Testis (tissue), 2 donors: ENCODE measurements at regions not wholly inside any gene's neighbourhood (a gene's known extent, or its start where the extent isn't known, plus 50 kb on each side); places are given as distances from the start of the nearest gene placed in this dataset.

Experiments used
- DNase-seq: peaks from one replicate; pipeline ENCODE4 v3.0.0-alpha.2; 2019
- H3K27ac ChIP-seq, 2 donors: fragments of 200-600 bp; sonication (generic); one replicate each; pipeline ENCODE4 v1.5.1; 2019
- H3K27me3 ChIP-seq: fragments of 200-600 bp; sonication (generic); one replicate; pipeline ENCODE4 v1.5.1; 2019
- H3K36me3 ChIP-seq: fragments of 200-600 bp; sonication (generic); one replicate; pipeline ENCODE4 v1.5.1; 2017; ENCODE audit warnings: low read depth; ENCODE audit errors: missing control alignments
- H3K4me1 ChIP-seq: fragments of 200-600 bp; sonication (generic); one replicate; pipeline ENCODE4 v1.5.1; 2019
- H3K4me3 ChIP-seq, 2 donors: fragments of 200-600 bp; sonication (generic); one replicate each; pipeline ENCODE4 v1.5.1; 2017 to 2019
- H3K9me3 ChIP-seq: fragments of 200-600 bp; sonication (generic); one replicate; pipeline ENCODE4 v1.5.1; 2017
- POLR2A ChIP-seq: fragments of 450-650 bp; IDR thresholded peaks from one replicate; pipeline ENCODE4 v1.6.1; 2017; ENCODE audit warnings: antibody characterized with exemption, mild to moderate bottlenecking, moderate library complexity
- WGBS, 2 donors: methylation state at CpG; one replicate each; pipeline ENCODE4 v1.1.5; 2018; 5-methylcytosine and 5-hydroxymethylcytosine counted together
- intact Hi-C: fragments of 100-400 bp; cut with DNase I; formaldehyde crosslinking; loops from one replicate; pipeline ENCODE4 v1.15.1; 2023; ENCODE audit warnings: low total_unique reads
- TF ChIP-seq, protein P1 (sequence below), 3 experiments: fragments of 450-650 bp in 2 of 3; fragments of 200-600 bp in 1 of 3; sonication (generic) in 1 of 3; IDR thresholded peaks; one replicate each; pipeline ENCODE4 v1.5.1; 2016 to 2019; ENCODE audit warnings: antibody characterized with exemption in 3 of 3, mild to moderate bottlenecking in 2 of 3, moderate library complexity in 1 of 3

- no peaks in the 10 kb centered on the region for H3K36me3 ChIP-seq
Measured at GRCh38 chr15:69895202-69895601, 202.5 kb downstream of the TLE3 start.

DNA sequence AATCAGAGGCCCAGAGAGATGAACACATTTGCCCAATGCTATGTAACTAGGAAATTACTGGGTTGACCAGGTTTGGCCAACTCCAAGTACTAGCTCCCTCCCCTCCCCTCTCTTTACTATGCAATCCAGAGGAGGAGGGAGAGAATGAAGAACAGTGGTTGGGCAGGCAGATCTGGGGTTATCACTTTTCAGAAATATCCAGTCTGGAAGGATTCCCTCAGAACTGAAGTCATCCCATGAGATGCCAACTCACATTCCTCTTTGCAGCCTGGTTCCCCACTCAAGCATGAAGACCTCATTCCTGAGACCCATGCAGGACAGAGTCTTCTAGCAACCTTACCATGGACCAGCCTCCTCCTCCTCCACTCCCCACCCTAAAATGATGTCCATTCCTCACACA, 201.1 kb downstream of the TLE3 start:
- intact Hi-C loops, result no loop called here

More at GRCh38 chr15:69895202-69895601, 202.5 kb downstream of the TLE3 start:
- H3K27ac ChIP-seq, result no peak overlapping the region
- no peaks in the 10 kb centered on the region for H3K9me3 ChIP-seq
- intact Hi-C loops, result no loop called here
- 85 to 89% methylated on average over 2 of the region's 2 CpGs for WGBS, 2 donors
- no peak overlapping the region for H3K4me3 ChIP-seq
- no peaks in the 10 kb centered on the region for H3K27me3 ChIP-seq
- TF ChIP-seq, protein P1, sequence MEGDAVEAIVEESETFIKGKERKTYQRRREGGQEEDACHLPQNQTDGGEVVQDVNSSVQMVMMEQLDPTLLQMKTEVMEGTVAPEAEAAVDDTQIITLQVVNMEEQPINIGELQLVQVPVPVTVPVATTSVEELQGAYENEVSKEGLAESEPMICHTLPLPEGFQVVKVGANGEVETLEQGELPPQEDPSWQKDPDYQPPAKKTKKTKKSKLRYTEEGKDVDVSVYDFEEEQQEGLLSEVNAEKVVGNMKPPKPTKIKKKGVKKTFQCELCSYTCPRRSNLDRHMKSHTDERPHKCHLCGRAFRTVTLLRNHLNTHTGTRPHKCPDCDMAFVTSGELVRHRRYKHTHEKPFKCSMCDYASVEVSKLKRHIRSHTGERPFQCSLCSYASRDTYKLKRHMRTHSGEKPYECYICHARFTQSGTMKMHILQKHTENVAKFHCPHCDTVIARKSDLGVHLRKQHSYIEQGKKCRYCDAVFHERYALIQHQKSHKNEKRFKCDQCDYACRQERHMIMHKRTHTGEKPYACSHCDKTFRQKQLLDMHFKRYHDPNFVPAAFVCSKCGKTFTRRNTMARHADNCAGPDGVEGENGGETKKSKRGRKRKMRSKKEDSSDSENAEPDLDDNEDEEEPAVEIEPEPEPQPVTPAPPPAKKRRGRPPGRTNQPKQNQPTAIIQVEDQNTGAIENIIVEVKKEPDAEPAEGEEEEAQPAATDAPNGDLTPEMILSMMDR (IDR thresholded peaks at IDR 0.05), result no peak
- no peak for TF ChIP-seq POLR2A
- DNase-seq, result no peak
- H3K4me1 ChIP-seq, result no peaks in the 10 kb centered on the region

GRCh38 chr15:69897061-69897460, 200.7 kb downstream of the TLE3 start:
- no peaks in the 10 kb centered on the region for H3K9me3 ChIP-seq
- H3K27me3 ChIP-seq, result no peaks in the 10 kb centered on the region
- intact Hi-C loops, result no loop called here
- whole genome bisulfite sequencing, 2 donors, result 91 to 95% methylated on average over 4 of the region's 4 CpGs
- H3K4me1 ChIP-seq, result no peaks in the 10 kb centered on the region
- DNase-seq, result no peak
- TF ChIP-seq, protein P1 (IDR thresholded peaks at IDR 0.05), result no peak
- no peak for TF ChIP-seq POLR2A
- no peaks in the 10 kb centered on the region for H3K36me3 ChIP-seq
- H3K4me3 ChIP-seq, result no peak overlapping the region
- H3K27ac ChIP-seq, result no peak overlapping the region

More for the DNA sequence above, 201.1 kb downstream of the TLE3 start:
- no peaks in the 10 kb centered on the region for H3K4me1 ChIP-seq
- H3K4me3 ChIP-seq, result no peak overlapping the region
- no peaks in the 10 kb centered on the region for H3K9me3 ChIP-seq
- DNase-seq, result no peak
- TF ChIP-seq, protein P1 (IDR thresholded peaks at IDR 0.05), result no peak
- TF ChIP-seq POLR2A, result no peak
- no peak overlapping the region for H3K27ac ChIP-seq
- no peaks in the 10 kb centered on the region for H3K27me3 ChIP-seq
- no peaks in the 10 kb centered on the region for H3K36me3 ChIP-seq

GRCh38 chr15:69897471-69898237, 200.1 kb downstream of the TLE3 start:
- WGBS, 2 donors, result 82 to 88% methylated on average over 9 of the region's 9 CpGs
- DNase-seq, result no peak
- no peaks in the 10 kb centered on the region for H3K36me3 ChIP-seq
- H3K4me3 ChIP-seq, result no peak overlapping the region
- TF ChIP-seq, protein P1 (IDR thresholded peaks at IDR 0.05), result no peak
- TF ChIP-seq POLR2A, result no peak
- no peaks in the 10 kb centered on the region for H3K4me1 ChIP-seq
- H3K27ac ChIP-seq, result no peak overlapping the region
- no peaks in the 10 kb centered on the region for H3K9me3 ChIP-seq
- no peaks in the 10 kb centered on the region for H3K27me3 ChIP-seq
- intact Hi-C loops, result no loop called here

GRCh38 chr15:69898243-69898642, 199.5 kb downstream of the TLE3 start:
- Histone ChIP-seq H3K27me3 (no peaks in the 10 kb centered on the region), H3K36me3 (no peaks in the 10 kb centered on the region), H3K4me1 (no peaks in the 10 kb centered on the region), H3K27ac (no peak overlapping the region), H3K9me3 (no peaks in the 10 kb centered on the region), H3K4me3 (no peak overlapping the region)
- 92 to 93% methylated on average over 2 of the region's 2 CpGs for WGBS, 2 donors
- TF ChIP-seq, protein P1 (IDR thresholded peaks at IDR 0.05), result no peak
- TF ChIP-seq POLR2A, result no peak
- intact Hi-C loops, result no loop called here
- DNase-seq, result no peak
